HG03095 (cell line): ENCODE measurements at regions not wholly inside any gene's neighbourhood (a gene's known extent, or its start where the extent isn't known, plus 50 kb on each side); places are given as distances from the start of the nearest gene placed in this dataset.
"Not testable (repeated sequence)": the region's sequence is repeated elsewhere in the genome, so short reads cannot be mapped to it uniquely, and the experiment has no call there.

Experiments
- ATAC-seq: cut with Tn5 transposase; IDR thresholded peaks from one replicate; pipeline ENCODE4 v1.9.1; 2021; ENCODE audit warnings: moderate library complexity; ENCODE audit not compliant: unreplicated experiment

DNA sequence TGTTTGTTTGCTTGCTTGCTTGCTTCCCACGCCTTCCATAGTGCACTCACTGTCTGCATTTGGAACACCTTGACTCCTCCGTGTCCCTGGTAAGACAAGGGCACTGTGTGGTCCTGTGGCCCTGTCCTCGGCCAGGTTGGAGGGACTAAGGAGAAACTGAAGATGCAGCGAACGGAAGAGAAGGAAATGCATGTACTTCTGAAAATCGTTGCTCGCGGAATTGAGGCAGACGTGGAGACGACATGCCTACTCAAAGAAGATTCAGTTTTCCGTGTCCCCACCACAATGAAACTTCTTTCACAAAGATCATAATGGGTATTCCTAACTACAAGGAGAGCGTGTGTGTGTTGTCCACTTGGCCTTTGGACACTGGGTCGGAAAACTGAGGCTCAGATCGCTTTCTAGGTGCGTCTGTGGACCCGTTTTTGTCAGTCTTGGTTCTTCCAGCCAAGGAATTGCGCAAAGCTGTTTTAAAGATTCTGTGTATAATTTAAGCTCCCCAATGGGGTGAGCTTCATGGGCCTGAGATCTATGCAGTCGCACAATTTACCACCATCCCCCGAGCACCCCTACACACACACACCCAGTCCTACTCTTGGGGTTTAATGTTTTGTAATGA, 120.4 kb upstream of the ZNF184 start:
- ATAC-seq = no peak

DNA sequence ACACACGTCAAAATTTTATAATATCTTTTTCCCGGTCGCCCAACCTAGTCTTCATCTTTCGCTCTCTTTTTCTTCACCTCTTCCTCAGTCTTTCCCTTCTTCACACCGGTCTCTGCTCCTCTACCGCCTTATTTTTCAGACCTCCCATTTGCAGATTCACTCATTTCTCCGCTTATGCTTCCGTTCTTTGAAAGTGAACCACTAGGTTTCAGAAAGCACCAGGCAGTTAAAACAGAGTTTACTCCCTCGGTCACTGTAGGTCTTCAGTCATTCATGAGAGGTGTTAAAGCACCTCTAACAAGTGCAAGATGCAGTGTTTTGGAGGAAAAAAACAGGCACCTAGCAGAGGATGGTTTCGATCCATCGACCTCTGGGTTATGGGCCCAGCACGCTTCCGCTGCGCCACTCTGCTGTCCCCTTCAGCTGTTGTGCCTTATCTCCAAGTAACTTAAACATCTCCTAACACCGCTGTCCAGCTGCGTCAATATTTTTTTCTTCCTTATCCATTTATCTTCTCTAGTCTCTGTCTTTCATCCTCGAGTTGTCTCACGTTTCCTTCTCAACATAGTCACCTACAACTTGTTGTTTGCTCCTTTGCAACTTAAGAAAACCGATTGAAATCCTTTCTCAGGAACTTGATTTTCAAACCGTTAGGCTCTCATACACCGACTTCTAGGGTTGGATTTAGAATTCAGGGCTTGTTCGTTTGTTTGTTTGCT, 119.7 kb upstream of the ZNF184 start:
- ATAC-seq = peak; percentile 65

DNA sequence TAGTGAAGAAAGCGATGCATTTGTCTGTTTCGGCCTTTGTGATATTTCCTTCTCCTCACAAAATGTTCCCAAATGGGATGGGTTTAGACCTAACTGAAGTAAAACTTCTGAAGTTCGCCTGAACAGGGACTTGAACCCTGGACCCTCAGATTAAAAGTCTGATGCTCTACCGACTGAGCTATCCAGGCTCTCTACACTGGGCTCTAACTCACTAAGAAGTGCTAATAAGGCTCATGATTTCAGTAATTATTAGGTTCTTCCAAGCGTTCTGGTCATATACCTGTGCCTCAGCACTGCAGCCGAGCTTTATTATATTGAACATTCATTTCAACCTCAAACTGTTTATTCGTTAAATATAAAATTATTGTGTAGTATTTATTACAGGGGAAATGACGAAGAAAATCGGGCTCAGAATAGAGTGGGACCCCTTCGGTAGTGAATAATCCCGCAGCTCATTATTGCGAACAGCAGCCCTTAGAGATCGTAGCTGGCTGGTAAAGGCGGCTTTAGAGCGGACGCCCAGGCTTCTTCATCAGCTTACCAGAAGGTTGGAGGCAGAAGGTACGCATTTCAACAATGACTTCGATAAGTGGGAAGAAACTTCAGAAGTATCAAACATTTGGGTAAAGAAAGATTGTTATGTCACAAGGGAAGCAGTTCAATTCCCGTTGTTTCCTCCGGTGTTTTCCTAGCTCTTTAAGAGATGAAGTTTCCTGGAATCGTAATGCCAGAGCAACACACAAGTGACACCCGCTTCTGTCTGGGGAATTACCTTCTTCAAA, 119.0 kb upstream of the ZNF184 start:
- ATAC-seq = no peak

DNA sequence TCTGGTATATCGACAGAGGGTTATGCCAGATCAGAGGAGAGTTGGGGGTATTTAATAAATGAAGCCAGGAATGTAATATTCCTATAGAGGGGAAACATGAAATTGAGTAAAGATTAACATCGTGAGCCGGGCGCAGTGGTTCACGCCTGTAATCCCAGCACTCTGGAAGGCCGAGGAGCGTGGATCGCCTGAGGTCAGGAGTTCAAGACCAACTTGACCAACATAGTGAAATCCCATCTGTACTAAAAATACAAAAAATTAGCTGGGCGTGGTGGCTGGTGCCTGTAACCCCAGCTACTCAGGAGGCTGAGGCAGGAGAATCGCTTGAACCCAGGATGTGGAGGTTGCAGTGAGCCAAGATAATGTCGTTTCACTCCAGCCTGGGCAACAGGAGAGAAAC, 112.4 kb upstream of the ZNF184 start:
- ATAC-seq = not testable (repeated sequence)

DNA sequence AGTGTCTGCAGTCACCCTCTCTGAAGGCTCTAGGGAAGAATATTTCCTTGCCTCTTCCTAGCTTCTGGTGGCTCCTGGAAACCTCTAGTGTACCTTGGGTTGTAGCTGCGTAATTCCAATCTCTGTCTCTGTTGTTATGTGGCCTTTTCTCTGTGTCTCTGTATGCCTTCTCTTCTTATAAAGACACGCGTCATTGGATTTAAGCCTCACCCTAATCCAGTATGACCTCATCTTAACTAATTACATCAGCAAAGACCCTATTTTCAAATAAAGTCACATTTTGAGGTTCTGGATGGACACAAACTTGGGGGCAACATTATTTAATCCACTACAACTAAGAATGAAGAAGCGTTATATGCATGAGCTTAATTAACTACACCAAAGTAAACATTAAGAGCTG, 111.4 kb upstream of the ZNF184 start:
- no peak for ATAC-seq

DNA sequence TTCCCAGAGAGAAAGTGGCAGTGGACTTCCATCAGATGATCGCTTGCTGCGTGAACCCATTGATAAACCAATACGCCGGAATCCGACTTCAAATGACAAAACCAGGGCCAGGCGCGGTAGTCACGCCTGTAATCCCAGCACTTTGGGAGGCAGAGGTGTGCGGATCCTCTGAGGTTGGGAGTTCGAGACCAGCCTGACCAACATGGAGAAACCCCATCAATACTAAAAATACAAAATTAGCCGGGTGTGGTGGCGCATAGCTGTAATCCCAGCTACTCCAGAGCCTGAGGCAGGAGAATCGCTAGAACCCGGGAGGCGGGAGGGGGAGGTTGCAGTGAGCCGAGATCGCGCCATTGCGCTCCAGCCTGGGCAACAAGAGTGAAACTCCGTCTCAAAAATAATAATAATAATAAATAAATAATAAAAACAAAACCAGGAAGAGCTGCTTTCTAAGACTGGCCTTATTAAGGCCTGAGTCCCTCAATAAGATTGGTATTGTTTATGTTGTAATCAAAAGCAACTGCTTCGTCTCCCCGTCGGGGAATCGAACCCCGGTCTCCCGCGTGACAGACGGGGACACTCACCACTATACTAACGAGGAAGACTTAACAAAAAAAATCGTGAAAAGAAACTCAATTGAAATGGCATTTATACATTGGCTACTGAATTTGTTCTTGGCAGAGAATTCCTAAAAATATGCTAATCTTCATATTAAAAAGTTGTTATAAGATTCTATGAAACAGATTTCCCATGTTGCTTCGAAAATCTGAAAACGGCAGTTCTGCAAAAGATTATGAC, 110.2 kb upstream of the ZNF184 start:
- no peak for ATAC-seq

DNA sequence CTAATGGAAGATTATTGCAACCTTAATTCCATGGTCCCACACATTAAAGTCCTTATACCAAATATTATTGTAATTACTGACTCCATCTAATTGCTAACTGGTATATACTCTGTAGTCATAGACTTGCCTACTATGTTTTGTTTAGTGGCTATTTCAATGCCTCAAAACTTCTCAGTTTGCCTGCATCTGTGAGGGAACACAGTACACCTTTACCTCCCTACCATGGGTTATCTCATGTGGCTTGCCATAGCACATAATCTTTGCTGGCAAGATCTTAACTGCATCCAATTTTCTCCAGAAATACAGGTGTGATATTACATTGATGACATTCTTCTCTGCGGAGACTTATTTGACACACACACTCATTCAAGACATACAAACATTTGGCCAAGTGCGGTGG, 107.1 kb upstream of the ZNF184 start:
- no peak for ATAC-seq

DNA sequence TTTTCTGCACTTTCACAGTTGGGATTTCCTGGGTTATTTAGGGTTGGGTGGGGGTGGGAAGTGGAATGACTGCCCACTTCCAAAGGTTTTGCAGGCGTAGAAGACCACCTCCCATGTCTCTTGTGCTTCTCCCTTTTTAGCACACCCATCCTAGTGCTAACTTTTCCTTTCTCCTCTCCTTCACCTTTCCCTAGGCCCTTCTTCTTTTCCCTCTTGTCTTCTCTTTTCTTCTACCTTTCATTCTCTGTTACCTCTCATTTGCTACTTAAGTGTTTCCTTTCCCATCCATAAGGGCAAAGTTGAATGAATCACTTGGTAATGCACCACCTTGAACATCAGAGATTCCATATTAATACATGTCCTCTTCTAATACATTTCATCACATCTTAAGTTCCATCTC, 105.0 kb upstream of the ZNF184 start:
- no peak for ATAC-seq

DNA sequence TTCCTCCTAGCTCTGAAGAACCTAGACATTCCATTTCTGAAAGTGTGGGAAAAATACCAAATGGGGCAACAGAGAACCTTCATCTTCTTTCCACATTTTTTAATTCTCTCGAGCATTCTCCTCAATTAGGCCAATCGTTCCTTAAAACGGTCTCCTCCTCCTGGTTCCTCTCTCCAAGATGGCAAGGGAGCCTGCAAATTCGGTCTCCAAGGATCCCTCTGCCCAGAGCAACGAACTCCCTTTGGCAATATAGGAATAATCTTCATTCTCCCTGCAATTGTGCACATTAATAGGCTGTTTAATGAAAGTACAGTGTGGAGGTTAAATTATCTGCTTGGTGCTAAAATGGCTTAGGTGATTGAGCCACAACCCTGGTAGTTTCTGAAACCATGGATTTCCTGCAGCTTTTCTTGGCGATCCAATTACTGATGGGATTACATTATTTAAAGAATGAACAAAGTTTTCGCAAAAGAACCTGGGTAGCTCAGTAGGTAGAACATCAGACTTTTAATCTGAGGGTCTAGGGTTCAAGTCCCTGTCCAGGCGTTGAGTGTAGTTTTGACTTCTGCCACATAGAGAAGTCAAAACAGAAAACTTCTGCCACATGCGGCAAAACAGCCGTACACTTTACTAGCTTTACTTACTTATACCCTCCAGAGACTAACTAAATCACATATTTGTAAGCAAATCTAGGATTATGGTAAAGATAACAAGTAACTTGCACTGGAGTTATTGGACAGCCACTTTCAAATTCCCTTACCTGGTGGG, 102.9 kb upstream of the ZNF184 start:
- ATAC-seq = no peak

DNA sequence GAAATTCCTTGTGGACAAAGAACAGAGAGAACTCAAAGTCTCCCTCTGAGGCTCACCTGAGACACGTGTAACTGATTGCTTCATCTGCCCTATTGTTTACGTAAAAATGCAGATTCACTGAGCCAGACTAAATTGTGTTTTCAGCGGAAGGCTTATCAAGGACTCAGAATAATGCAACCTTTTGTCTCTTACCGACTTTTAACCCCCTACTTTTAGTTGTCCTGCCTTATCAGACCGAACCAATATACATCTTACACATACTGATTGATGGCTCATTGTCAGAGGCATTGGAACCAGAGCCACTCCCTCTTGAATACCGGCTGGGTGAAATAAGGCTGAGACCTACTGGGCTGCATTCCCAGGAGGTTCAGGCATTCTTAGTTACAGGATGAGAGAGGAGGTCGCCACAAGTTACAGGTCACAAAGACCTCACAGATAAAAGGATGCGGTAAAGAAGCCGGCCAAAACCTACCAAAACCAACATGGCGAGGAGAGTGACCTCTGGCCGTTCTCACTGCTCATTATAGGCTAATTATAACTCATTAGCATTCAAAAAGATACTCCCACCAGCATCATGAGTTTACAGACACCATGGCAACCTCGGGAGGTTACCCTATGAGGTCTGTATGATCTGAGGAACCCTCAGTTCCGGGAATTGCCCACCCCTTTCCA, 95.5 kb upstream of the ZNF184 start:
- ATAC-seq = no peak

DNA sequence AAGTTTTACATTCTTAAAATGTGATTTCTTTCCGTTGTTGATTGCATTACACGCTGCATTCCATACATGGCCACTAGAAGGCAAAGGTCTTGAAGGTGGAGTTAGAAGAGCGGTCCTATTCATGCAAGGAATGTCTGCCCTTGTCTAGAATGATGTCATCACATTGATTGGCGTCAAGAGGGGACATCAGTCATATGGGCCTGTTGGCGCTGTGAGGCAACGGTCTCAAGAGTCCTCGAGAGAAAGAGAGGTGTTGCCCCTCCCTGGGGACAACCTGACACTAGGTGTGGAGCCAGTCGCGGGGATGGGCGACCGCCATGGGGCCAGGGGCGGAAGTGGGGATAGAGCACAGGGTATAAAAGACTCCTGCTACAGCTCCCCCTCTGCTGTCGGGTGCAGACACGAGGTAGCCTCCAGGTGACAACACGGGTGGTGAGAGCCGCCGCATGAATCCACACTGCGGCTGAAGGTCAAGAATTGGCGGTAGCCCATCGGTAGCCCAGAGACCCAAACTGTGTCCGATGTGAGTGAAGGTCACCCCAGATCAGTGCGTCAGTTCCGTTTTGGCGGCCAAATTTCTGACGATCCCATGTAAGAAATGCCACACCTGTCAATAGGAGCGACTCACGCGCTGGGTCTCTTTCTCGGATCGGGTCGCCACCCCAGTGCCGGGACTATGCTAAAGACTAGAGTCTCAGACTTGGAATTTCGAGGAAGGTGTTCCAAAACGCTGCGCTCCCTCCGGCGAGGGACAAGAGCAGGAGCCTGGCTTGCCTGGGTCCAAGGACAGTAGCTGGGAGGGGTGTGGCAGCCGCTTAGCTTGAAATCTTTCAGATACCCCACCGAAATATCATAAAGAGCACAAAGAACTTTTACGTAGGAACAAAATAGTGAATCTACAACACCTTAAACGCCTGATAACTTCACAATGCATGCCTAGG, 93.2 kb upstream of the ZNF184 start:
- no peak for ATAC-seq

DNA sequence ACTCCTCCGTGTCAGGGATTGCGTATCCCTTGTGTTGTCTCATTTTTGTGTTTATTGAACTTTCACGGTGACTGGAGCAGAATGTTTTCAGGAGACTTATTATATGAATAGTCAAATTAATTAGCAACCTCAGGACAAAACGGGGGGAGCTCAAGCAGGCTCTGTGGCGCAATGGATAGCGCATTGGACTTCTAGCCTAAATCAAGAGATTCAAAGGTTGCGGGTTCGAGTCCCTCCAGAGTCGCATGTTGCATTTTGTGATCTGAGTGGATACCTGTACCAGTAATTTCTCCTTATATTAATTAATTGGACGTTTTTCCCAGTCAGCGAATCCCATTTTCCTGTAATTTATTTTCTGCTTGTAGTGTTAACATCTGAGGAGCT, 89.1 kb upstream of the ZNF184 start:
- ATAC-seq = no peak

DNA sequence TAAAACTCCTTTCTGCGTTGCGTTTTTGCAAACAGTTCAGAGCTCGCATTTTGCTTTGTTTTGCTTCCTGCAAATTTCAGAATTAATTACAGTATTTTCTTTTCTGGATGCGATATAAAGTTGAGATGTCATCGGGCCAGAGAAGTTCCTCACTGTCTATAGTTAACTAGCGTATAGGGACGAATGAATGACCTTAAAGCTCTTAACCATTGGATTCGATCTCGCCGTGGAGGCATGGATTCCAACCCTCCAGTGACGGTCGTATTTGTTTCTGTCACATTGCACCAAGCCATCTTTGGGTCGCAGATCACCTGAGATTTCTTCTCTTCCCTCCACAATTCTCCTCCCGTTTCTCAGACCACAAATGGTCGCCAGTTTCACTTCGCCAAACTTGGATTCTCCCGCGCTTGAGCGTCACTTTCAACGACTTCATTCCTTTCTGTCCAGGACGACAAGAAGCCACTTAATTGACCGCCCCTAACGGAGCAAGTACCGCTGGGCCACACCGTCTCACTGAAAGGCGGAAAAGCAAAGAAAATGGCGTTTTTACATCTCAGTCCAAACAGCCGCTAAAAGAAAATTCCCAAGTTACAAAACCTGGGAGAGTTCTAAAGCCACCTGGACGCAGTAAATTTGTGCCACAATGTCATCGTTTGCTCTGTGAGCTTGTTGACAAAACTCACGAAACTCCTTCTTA, 85.3 kb upstream of the ZNF184 start:
- no peak for ATAC-seq

DNA sequence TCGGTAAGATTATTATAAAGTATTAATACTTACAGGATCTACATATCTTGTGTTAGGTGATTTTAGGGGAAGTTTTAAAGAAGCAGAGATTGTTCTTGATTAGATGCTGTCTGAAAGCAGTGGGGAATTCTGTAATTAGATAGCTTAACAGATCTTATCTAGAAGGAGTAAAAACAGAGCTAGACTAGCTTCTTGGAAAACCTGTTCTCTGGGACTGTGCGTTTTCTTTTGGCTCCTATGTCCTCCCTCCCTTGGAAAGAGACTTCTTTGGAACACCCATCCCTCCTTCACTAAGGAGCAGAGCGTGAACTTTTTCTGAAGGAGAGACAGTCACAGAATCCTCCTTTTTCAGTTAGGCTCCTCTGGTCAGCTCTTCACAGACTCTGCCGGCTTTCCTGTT, 83.5 kb upstream of the ZNF184 start:
- ATAC-seq = no peak

DNA sequence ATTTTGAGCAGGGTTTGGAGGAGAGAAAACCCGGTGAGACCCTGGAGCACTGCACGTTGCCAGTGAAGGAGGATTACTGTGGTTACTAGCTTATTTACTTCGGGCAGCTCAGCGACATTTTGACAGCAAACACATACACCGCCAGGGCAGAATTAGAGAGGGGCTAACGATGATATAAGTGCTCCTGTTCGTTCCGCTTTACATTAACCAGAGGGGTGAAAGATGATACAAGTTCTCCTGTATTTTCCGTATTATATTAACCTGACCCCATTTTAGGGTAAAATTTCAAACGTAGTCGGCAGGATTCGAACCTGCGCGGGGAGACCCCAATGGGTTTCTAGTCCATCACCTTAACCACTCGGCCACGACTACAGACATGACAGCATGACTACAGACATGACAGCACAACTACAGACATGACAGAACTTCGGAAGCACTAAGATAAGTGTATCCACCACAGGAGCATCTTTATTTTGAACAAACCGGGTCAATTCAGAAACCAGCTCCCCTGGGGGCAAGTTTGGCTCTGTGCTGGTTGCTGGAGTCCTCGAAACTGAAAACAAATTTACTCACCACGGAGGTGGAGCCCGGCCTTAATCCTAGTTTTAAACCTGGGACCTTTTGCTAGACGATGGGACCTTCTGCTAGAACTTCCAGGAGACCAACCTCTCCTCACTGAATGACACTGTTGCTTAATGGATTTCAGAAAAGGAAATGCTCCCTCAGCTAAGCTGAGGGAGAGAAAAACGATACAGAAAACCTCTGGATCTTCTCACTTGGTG, 80.4 kb upstream of the ZNF184 start:
- no peak for ATAC-seq

DNA sequence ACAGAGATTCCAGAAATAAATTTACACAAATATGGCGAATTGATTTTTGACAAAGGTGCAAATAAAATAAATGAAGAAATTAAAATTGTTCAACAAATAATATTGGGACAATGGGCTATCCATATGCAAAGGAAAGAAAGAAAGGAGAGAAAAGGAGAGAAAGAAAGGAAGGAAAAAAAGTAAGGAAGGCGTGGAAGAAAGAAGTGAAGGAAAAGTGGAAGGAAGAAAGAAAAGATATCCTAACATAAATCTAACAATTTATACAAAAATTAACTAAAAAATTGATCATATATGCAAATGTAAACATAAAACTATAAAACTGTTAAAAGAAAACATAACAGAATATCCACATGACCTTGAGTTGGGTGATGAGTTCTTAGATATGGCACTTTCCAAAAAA, 78.7 kb upstream of the ZNF184 start:
- no peak for ATAC-seq

DNA sequence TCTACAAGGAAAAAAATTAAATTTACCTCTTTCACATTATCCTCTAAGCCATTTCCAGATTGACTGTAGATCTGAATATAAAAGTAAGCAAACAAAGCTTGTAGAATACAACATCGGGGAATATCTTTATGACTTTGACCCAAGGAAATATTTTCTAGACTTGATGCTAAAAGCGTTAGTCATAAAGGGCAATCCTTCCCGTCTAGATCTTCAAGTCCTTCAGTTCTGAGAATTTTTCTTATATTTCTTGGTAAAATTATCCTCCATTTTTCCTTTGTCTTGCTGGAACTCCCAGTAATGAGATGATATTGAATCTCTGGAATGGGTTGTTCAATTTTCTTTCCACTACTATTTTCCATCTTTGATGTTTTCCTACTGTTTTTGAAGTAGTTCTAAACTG, 77.8 kb upstream of the ZNF184 start:
- no peak for ATAC-seq

DNA sequence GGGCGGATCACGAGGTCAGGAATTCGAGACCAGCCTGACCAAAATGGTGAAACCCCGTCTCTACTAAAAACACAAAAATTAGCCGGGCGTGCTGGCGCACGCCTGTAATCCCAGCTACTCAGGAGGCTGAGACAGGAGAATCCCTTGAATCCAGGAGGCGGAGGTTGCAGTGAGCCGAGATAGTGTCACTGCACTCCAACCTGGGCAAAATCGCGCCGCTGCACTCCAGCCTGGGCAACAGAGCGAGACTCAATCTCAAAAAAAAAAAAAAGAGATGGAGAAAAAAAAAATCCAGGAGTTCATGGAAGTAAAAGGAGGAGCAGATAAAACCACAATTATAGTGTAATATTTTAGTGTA, 76.3 kb upstream of the ZNF184 start:
- ATAC-seq = not testable (repeated sequence)
